ENCODE measurements at regions not wholly inside any gene's neighbourhood (a gene's known extent, or its start where the extent isn't known, plus 50 kb on each side); places are given as distances from the start of the nearest gene placed in this dataset.
"Not testable (repeated sequence)": the region's sequence is repeated elsewhere in the genome, so short reads cannot be mapped to it uniquely, and the experiment has no call there.

- no peak for DNase-seq
- peaks cover 0 to 2% (median 0%) of the 10 kb centered on the region in 8 donors for H3K9me3 Mint-ChIP-seq
- no peaks in the 10 kb centered on the region for H3K36me3 Mint-ChIP-seq
- Histone ChIP-seq H3K36me3 (ENCODE audit: insufficient read depth, low read length) (no peaks in the 10 kb centered on the region), H3K27me3 (ENCODE audit: insufficient read depth, low read length) (no peaks in the 10 kb centered on the region), H3K4me1 (ENCODE audit: insufficient read depth, low read length) (no peaks in the 10 kb centered on the region), H3K27ac (ENCODE audit: low read depth, low read length) (no peak overlapping the region), H3K4me3 (ENCODE audit: low read length in 2 of 2) (no peak overlapping the region), H3K9me3 (ENCODE audit: control insufficient read depth in 1 of 2, low read length in 2 of 2) (no peaks in the 10 kb centered on the region)
- no peak overlapping the region for H3K4me3 Mint-ChIP-seq
- intact Hi-C loops (cut with micrococcal nuclease) = no loop called here
- H3K4me1 Mint-ChIP-seq = no peaks in the 10 kb centered on the region
- ChIA-PET POLR2A (ENCODE audit: partially characterized antibody) (no interaction called here), CTCF (ENCODE audit: partially characterized antibody) (interaction anchor here (1.3 kb wide), 1 partner anchor 11 kb away, joined by 3 read pairs; no protein-coding TSS in a partner anchor)
- no peaks in the 10 kb centered on the region for H3K27me3 Mint-ChIP-seq
- no peak overlapping the region for H3K27ac Mint-ChIP-seq
These were observed 210.2 kb upstream of the ADAMTS3 start for GRCh38 chr4:72779241-72779640.

- CTCF ChIA-PET (ENCODE audit: partially characterized antibody) = no interaction called here
- POLR2A ChIA-PET (ENCODE audit: partially characterized antibody) = no interaction called here
- H3K27ac Mint-ChIP-seq = no peak overlapping the region
These were observed 208.4 kb upstream of the ADAMTS3 start for GRCh38 chr4:72777436-72777835.

GRCh38 chr4:72770708-72771107 lies 201.7 kb upstream of the ADAMTS3 start:
- intact Hi-C loops (cut with micrococcal nuclease) = no loop called here
- Mint-ChIP-seq H3K4me1 (no peaks in the 10 kb centered on the region), H3K27ac (no peak overlapping the region), H3K36me3 (no peaks in the 10 kb centered on the region), H3K27me3 (no peaks in the 10 kb centered on the region), H3K9me3 (peaks cover 0 to 3% (median 0%) of the 10 kb centered on the region in 8 donors), H3K4me3 (no peak overlapping the region)
- ChIA-PET POLR2A (ENCODE audit: partially characterized antibody) (no interaction called here), CTCF (ENCODE audit: partially characterized antibody) (no interaction called here)
- H3K4me1 ChIP-seq (ENCODE audit: insufficient read depth, low read length) = no peaks in the 10 kb centered on the region
- H3K4me3 ChIP-seq (ENCODE audit: low read length in 2 of 2) = no peak overlapping the region
- no peaks in the 10 kb centered on the region for H3K27me3 ChIP-seq (ENCODE audit: insufficient read depth, low read length)
- no peaks in the 10 kb centered on the region for H3K36me3 ChIP-seq (ENCODE audit: insufficient read depth, low read length)
- H3K27ac ChIP-seq (ENCODE audit: low read depth, low read length) = no peak overlapping the region
- no peaks in the 10 kb centered on the region for H3K9me3 ChIP-seq (ENCODE audit: control insufficient read depth in 1 of 2, low read length in 2 of 2)
- no peak for DNase-seq

More at GRCh38 chr4:72777436-72777835, 208.4 kb upstream of the ADAMTS3 start:
- Mint-ChIP-seq H3K4me1 (no peaks in the 10 kb centered on the region), H3K9me3 (peaks cover 0 to 2% (median 0%) of the 10 kb centered on the region in 8 donors), H3K4me3 (no peak overlapping the region), H3K27me3 (no peaks in the 10 kb centered on the region), H3K36me3 (no peaks in the 10 kb centered on the region)
- no peak overlapping the region for H3K27ac ChIP-seq (ENCODE audit: low read depth, low read length)
- no peak overlapping the region for H3K4me3 ChIP-seq (ENCODE audit: low read length in 2 of 2)
- no peaks in the 10 kb centered on the region for H3K27me3 ChIP-seq (ENCODE audit: insufficient read depth, low read length)
- DNase-seq = no peak
- H3K4me1 ChIP-seq (ENCODE audit: insufficient read depth, low read length) = no peaks in the 10 kb centered on the region
- H3K36me3 ChIP-seq (ENCODE audit: insufficient read depth, low read length) = no peaks in the 10 kb centered on the region
- H3K9me3 ChIP-seq (ENCODE audit: control insufficient read depth in 1 of 2, low read length in 2 of 2) = no peaks in the 10 kb centered on the region
- intact Hi-C loops (cut with micrococcal nuclease) = no loop called here

GRCh38 chr4:72768364-72768763 lies 199.3 kb upstream of the ADAMTS3 start:
- Histone ChIP-seq H3K4me1 (ENCODE audit: insufficient read depth, low read length) (no peaks in the 10 kb centered on the region), H3K27ac (ENCODE audit: low read depth, low read length) (no peak overlapping the region), H3K36me3 (ENCODE audit: insufficient read depth, low read length) (no peaks in the 10 kb centered on the region), H3K4me3 (ENCODE audit: low read length in 2 of 2) (no peak overlapping the region), H3K27me3 (ENCODE audit: insufficient read depth, low read length) (no peaks in the 10 kb centered on the region), H3K9me3 (ENCODE audit: control insufficient read depth in 1 of 2, low read length in 2 of 2) (no peaks in the 10 kb centered on the region)
- Mint-ChIP-seq H3K27me3 (no peaks in the 10 kb centered on the region), H3K4me1 (no peaks in the 10 kb centered on the region), H3K27ac (no peak overlapping the region), H3K36me3 (no peaks in the 10 kb centered on the region), H3K9me3 (peaks cover 0 to 12% (median 0%) of the 10 kb centered on the region in 8 donors), H3K4me3 (no peak overlapping the region)
- no peak for DNase-seq
- intact Hi-C loops (cut with micrococcal nuclease) = no loop called here
- CTCF ChIA-PET (ENCODE audit: partially characterized antibody) = no interaction called here
- POLR2A ChIA-PET (ENCODE audit: partially characterized antibody) = no interaction called here

- Histone ChIP-seq H3K4me3 (ENCODE audit: low read length in 2 of 2) (no peak overlapping the region), H3K4me1 (ENCODE audit: insufficient read depth, low read length) (no peaks in the 10 kb centered on the region), H3K36me3 (ENCODE audit: insufficient read depth, low read length) (no peaks in the 10 kb centered on the region), H3K27ac (ENCODE audit: low read depth, low read length) (no peak overlapping the region), H3K27me3 (ENCODE audit: insufficient read depth, low read length) (no peaks in the 10 kb centered on the region), H3K9me3 (ENCODE audit: control insufficient read depth in 1 of 2, low read length in 2 of 2) (no peaks in the 10 kb centered on the region)
- intact Hi-C loops (cut with micrococcal nuclease) = no loop called here
- Mint-ChIP-seq H3K27ac (no peak overlapping the region), H3K4me3 (no peak overlapping the region), H3K36me3 (no peaks in the 10 kb centered on the region), H3K4me1 (no peaks in the 10 kb centered on the region), H3K27me3 (no peaks in the 10 kb centered on the region), H3K9me3 (peaks cover 0 to 12% (median 0%) of the 10 kb centered on the region in 8 donors)
- CTCF ChIA-PET (ENCODE audit: partially characterized antibody) = no interaction called here
- no peak for DNase-seq
- POLR2A ChIA-PET (ENCODE audit: partially characterized antibody) = no interaction called here
These were observed 198.7 kb upstream of the ADAMTS3 start for GRCh38 chr4:72767618-72768302.

GRCh38 chr4:72765788-72766187 lies 196.8 kb upstream of the ADAMTS3 start:
- H3K36me3 ChIP-seq (ENCODE audit: insufficient read depth, low read length); H3K27me3 ChIP-seq (ENCODE audit: insufficient read depth, low read length); DNase-seq; H3K4me3 Mint-ChIP-seq; H3K27ac Mint-ChIP-seq; H3K36me3 Mint-ChIP-seq; H3K27ac ChIP-seq (ENCODE audit: low read depth, low read length); H3K9me3 ChIP-seq (ENCODE audit: control insufficient read depth in 1 of 2, low read length in 2 of 2); H3K27me3 Mint-ChIP-seq; H3K4me3 ChIP-seq (ENCODE audit: low read length in 2 of 2); intact Hi-C loops (cut with micrococcal nuclease); POLR2A ChIA-PET (ENCODE audit: partially characterized antibody); H3K4me1 Mint-ChIP-seq; CTCF ChIA-PET (ENCODE audit: partially characterized antibody); H3K4me1 ChIP-seq (ENCODE audit: insufficient read depth, low read length): not testable (repeated sequence)
- peaks cover 0 to 12% (median 0%) of the 10 kb centered on the region in 8 donors for H3K9me3 Mint-ChIP-seq

- no peak for DNase-seq
- intact Hi-C loops (cut with micrococcal nuclease) = no loop called here
- no peak overlapping the region for H3K4me3 Mint-ChIP-seq
- no peaks in the 10 kb centered on the region for H3K36me3 Mint-ChIP-seq
- Histone ChIP-seq H3K36me3 (ENCODE audit: insufficient read depth, low read length) (no peaks in the 10 kb centered on the region), H3K4me1 (ENCODE audit: insufficient read depth, low read length) (no peaks in the 10 kb centered on the region), H3K9me3 (ENCODE audit: control insufficient read depth in 1 of 2, low read length in 2 of 2) (no peaks in the 10 kb centered on the region), H3K4me3 (ENCODE audit: low read length in 2 of 2) (no peak overlapping the region), H3K27me3 (ENCODE audit: insufficient read depth, low read length) (no peaks in the 10 kb centered on the region), H3K27ac (ENCODE audit: low read depth, low read length) (no peak overlapping the region)
- no peak overlapping the region for H3K27ac Mint-ChIP-seq
- H3K4me1 Mint-ChIP-seq = no peaks in the 10 kb centered on the region
- no peaks in the 10 kb centered on the region for H3K27me3 Mint-ChIP-seq
- peaks cover 0 to 9% (median 3%) of the 10 kb centered on the region in 8 donors for H3K9me3 Mint-ChIP-seq
- ChIA-PET POLR2A (ENCODE audit: partially characterized antibody) (no interaction called here), CTCF (ENCODE audit: partially characterized antibody) (no interaction called here)
These were observed 192.5 kb upstream of the ADAMTS3 start for GRCh38 chr4:72761368-72762038.

Measured in CD4-positive, alpha-beta memory T cell (primary cell).